ENCODE measurements at regions not wholly inside any gene's neighbourhood (a gene's known extent, or its start where the extent isn't known, plus 50 kb on each side); places are given as distances from the start of the nearest gene placed in this dataset.
"Not testable (repeated sequence)": the region's sequence is repeated elsewhere in the genome, so short reads cannot be mapped to it uniquely, and the experiment has no call there.

- Mint-ChIP-seq H3K36me3 (ENCODE audit: low read depth) (no peaks in the 10 kb centered on the region), H3K4me1 (ENCODE audit: low read depth) (no peaks in the 10 kb centered on the region), H3K27me3 (ENCODE audit: low read depth) (no peaks in the 10 kb centered on the region), H3K9me3 (no peaks in the 10 kb centered on the region), H3K27ac (no peak overlapping the region), H3K4me3 (no peak overlapping the region)
These were observed 80.6 kb upstream of the MITF start for GRCh38 chr3:69658514-69659140.

DNA sequence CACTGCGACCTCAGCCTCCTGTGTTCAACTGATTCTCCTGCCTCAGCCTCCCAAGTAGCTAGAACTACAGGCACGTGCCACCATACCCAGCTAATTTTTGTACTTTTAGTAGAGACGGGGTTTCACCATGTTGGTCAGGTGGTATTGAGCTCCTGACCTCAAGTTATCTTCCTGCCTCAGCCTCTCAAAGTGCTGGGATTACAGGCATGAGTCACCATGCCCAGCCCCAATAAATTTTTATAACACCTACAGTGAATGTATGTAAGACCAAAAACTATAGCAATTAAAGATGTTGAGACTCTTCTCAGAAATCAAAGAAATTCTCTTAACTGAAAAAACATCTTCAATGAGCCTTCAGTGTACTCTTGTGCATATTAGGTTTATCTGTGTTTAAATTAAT is 82.2 kb upstream of the MITF start:
- not testable (repeated sequence) for H3K4me1 Mint-ChIP-seq (ENCODE audit: low read depth); H3K36me3 Mint-ChIP-seq (ENCODE audit: low read depth); H3K27ac Mint-ChIP-seq; H3K9me3 Mint-ChIP-seq; H3K4me3 Mint-ChIP-seq; H3K27me3 Mint-ChIP-seq (ENCODE audit: low read depth)

DNA sequence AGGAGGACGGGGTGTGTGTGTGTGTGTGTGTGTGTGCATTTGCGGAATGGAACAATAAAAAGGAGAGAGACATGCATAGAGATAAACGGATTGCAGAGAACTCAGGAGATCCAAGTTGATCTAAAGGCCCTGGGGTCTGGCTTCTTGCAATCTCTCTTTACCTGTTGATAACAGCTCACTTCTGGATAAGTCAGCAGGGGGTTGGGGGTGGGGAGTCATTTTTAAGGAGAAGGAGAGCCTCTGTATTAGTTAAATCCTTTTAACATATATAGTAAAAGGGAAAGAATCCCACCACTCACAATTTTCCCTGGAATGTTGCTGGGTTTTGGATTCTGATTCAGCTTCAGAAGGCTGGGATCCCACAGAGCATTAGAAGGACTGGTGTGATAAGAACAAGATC is 87.5 kb upstream of the MITF start:
- peaks cover 9% of the 10 kb centered on the region for H3K27me3 Mint-ChIP-seq (ENCODE audit: low read depth)

DNA sequence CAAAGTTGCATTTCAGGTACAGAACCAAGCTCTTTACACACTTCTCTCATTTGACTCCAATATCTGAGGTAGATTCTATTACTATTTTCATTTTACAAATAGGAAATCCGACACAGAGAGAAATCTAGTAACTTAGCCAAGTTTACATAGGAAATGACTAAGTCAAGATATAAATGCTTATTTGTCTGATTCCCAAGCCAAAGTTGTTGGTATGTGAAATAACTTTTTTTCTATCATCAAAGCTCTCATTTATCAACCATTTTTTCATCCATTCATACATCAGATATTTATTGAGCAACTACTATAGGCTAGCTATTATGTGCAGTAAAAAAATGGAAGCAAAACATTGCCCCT is 89.2 kb upstream of the MITF start:
- H3K9me3 Mint-ChIP-seq: no peaks in the 10 kb centered on the region
- no peak overlapping the region for H3K27ac Mint-ChIP-seq
- H3K27me3 Mint-ChIP-seq (ENCODE audit: low read depth): peaks cover 9% of the 10 kb centered on the region
- no peaks in the 10 kb centered on the region for H3K4me1 Mint-ChIP-seq (ENCODE audit: low read depth)
- H3K4me3 Mint-ChIP-seq: no peak overlapping the region
- no peaks in the 10 kb centered on the region for H3K36me3 Mint-ChIP-seq (ENCODE audit: low read depth)

More for the DNA sequence above, 87.5 kb upstream of the MITF start:
- H3K27ac Mint-ChIP-seq: no peak overlapping the region
- H3K36me3 Mint-ChIP-seq (ENCODE audit: low read depth): no peaks in the 10 kb centered on the region
- H3K4me1 Mint-ChIP-seq (ENCODE audit: low read depth): no peaks in the 10 kb centered on the region
- H3K4me3 Mint-ChIP-seq: no peak overlapping the region
- H3K9me3 Mint-ChIP-seq: no peaks in the 10 kb centered on the region

DNA sequence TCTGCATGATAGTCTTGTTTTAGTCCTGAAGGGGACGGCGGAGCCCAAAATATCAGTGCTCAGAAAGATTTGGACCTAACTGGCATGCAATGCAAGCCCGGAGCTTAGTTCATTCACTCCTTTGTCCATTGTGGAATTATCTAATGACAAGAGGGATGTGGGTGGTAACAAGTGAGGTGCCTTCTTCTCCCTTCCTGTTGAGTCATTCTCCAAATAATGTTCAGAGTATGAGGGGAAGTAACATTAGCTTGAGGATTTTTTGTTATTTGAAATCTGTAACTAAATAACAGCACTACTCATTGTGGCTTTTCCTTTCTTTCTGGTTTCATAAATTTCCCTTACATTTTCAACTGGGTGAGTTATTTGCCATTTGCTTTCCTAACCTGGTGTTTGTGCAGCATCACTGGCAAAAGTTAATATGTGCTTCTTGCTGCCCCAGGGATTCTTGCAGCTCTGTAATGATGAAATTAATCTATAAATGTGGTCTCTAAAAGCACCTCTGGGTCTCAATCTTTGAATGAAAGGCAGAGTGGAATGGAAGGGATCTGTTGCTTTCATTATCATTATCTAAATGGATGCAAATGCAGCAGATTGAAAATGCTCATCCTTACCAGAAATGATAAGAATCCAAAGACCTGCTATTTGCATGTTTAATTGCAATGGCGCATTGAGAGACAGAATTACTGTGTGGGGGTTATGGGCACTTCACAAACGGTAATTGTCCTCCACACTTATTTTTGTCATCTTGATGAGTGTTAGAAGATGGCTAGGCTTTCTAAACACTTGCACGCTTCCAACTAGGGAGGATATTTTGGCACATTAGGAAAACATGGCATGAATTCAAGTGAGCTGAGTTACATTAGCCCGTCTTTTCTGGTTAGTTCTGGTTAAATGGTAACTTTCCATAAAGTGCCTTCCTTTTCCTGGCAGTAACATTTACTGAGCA is 89.9 kb upstream of the MITF start:
- H3K36me3 Mint-ChIP-seq (ENCODE audit: low read depth): no peaks in the 10 kb centered on the region
- H3K4me3 Mint-ChIP-seq: no peak overlapping the region
- no peaks in the 10 kb centered on the region for H3K4me1 Mint-ChIP-seq (ENCODE audit: low read depth)
- H3K9me3 Mint-ChIP-seq: no peaks in the 10 kb centered on the region
- H3K27me3 Mint-ChIP-seq (ENCODE audit: low read depth): peaks cover 9% of the 10 kb centered on the region
- H3K27ac Mint-ChIP-seq: no peak overlapping the region

- Mint-ChIP-seq H3K9me3 (no peaks in the 10 kb centered on the region), H3K36me3 (ENCODE audit: low read depth) (no peaks in the 10 kb centered on the region), H3K27me3 (ENCODE audit: low read depth) (peaks cover 9% of the 10 kb centered on the region), H3K4me3 (no peak overlapping the region), H3K27ac (no peak overlapping the region), H3K4me1 (ENCODE audit: low read depth) (no peaks in the 10 kb centered on the region)
These were observed 91.1 kb upstream of the MITF start for GRCh38 chr3:69648126-69648525.

DNA sequence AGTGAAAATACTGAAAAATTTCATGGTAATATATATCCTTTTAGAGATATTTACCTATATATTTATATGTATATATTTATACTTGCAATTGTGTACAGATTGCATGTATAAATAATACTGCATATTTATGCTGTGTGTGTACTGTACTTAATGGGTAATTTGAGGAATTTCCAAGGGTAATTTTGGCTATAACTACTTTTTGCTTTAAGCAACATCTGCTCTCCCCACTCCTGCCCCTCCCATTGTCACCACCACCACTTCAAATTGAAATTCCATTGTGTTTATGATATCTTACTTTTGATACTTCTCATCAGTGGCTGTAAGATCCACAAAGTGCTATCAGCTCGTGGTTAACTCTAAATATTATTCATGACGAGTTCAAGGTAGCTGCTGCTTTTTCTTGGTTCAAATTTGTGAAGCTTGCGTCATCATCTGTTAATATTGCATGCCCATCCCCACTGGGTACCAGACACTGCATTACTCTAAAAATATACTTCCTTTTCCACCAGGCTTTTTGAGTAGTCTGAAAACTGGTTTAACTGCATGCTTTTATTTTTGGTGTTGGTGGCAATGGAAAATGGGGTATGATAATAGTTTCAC is 91.7 kb upstream of the MITF start:
- Mint-ChIP-seq H3K27ac (no peak overlapping the region), H3K4me1 (ENCODE audit: low read depth) (no peaks in the 10 kb centered on the region)

DNA sequence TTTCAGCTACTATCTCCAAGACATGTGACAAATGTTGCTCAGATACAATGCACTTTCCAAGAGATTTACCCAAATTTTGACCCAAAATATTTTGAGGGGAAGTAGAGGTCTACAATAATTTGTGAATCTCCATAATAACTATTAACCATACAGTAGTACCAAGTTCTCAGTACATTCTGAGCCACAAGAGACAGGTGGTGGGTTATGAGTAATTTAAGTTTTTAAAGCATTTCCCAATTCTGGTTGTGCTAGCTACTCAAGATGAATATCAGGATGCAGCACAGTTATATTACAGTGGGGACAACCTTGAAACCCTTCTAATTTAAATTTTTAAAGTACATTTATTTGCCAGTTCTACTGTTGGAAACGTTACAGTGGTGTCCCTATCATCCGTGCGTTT is 92.2 kb upstream of the MITF start:
- Mint-ChIP-seq H3K27me3 (ENCODE audit: low read depth) (peaks cover 9% of the 10 kb centered on the region), H3K4me3 (no peak overlapping the region), H3K27ac (no peak overlapping the region), H3K36me3 (ENCODE audit: low read depth) (no peaks in the 10 kb centered on the region), H3K4me1 (ENCODE audit: low read depth) (no peaks in the 10 kb centered on the region), H3K9me3 (no peaks in the 10 kb centered on the region)

More for the DNA sequence above, 91.7 kb upstream of the MITF start:
- Mint-ChIP-seq H3K27me3 (ENCODE audit: low read depth) (peaks cover 9% of the 10 kb centered on the region), H3K4me3 (no peak overlapping the region), H3K36me3 (ENCODE audit: low read depth) (no peaks in the 10 kb centered on the region), H3K9me3 (no peaks in the 10 kb centered on the region)

GRCh38 chr3:69646287-69647067 is 92.8 kb upstream of the MITF start:
- Mint-ChIP-seq H3K27me3 (ENCODE audit: low read depth) (peaks cover 9% of the 10 kb centered on the region), H3K4me3 (no peak overlapping the region), H3K36me3 (ENCODE audit: low read depth) (no peaks in the 10 kb centered on the region), H3K27ac (no peak overlapping the region), H3K4me1 (ENCODE audit: low read depth) (no peaks in the 10 kb centered on the region), H3K9me3 (no peaks in the 10 kb centered on the region)

- Mint-ChIP-seq H3K27me3 (ENCODE audit: low read depth) (no peaks in the 10 kb centered on the region), H3K27ac (no peak overlapping the region), H3K4me1 (ENCODE audit: low read depth) (no peaks in the 10 kb centered on the region), H3K4me3 (no peak overlapping the region), H3K9me3 (no peaks in the 10 kb centered on the region), H3K36me3 (ENCODE audit: low read depth) (no peaks in the 10 kb centered on the region)
These were observed 96.7 kb upstream of the MITF start for GRCh38 chr3:69642606-69643005.

DNA sequence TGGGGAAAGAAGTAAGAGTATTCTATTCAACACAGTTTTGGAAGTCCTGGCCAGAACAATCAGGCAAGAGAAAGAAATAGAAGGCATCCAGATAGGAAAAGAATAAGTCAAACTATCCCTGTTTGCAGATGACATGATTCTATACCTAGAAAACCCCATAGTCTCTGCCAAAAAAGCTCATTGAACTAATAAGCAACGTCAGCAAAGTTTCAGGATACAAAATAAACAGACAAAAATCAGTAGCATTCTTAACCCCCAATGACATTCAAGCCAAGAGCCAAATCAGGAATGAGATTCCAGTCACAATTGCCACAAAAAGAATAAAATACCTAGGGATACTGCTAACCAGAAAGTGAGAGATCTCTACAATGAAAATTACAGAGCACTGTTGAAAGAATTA is 99.4 kb upstream of the MITF start:
- Mint-ChIP-seq H3K36me3 (ENCODE audit: low read depth) (no peaks in the 10 kb centered on the region), H3K27ac (no peak overlapping the region), H3K4me3 (no peak overlapping the region), H3K4me1 (ENCODE audit: low read depth) (no peaks in the 10 kb centered on the region), H3K9me3 (no peaks in the 10 kb centered on the region), H3K27me3 (ENCODE audit: low read depth) (no peaks in the 10 kb centered on the region)

DNA sequence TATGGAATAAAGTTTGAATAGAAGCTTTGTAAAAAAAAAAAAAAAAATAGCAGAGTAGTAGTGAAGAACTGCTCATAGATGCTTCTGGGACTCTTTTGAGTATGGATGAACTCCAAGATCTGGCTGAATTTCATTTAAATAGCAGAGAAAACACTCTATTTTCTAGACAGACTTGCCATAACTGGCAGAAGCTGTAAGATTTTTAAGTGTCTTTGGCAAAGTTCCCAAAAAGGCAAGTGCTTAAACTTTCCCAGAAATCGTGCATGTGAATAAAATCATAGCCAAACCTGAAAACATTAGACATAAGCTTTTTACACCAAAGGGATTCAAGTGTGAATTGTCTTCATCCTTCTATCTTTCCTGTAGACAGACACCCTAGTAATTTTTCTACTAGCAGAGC is 110.3 kb upstream of the MITF start:
- H3K4me1 Mint-ChIP-seq (ENCODE audit: low read depth): no peaks in the 10 kb centered on the region
- H3K27ac Mint-ChIP-seq: no peak overlapping the region
- no peaks in the 10 kb centered on the region for H3K27me3 Mint-ChIP-seq (ENCODE audit: low read depth)

DNA sequence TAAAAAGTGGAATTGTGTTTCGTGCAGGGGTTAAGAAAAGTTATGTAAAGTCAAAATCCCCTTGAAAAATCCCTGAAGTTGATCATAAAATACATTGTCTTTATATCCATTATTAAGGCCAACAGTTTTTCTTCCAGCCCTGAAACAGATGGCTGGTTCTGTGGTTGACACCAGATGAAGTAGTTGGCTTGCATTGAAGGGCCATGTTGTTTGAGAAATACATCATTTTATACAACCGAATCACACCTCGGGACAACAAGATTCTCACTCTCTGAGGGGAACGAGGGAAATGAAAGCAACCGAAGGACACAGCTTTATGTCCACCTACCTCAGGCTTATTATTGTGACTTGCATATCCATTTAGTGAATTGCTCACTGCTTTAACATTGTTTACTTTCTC is 126.0 kb upstream of the MITF start:
- H3K27ac Mint-ChIP-seq: no peak overlapping the region
- H3K9me3 Mint-ChIP-seq: no peaks in the 10 kb centered on the region
- H3K4me1 Mint-ChIP-seq (ENCODE audit: low read depth): no peaks in the 10 kb centered on the region
- no peaks in the 10 kb centered on the region for H3K27me3 Mint-ChIP-seq (ENCODE audit: low read depth)
- no peak overlapping the region for H3K4me3 Mint-ChIP-seq
- H3K36me3 Mint-ChIP-seq (ENCODE audit: low read depth): no peaks in the 10 kb centered on the region

More for the DNA sequence above, 110.3 kb upstream of the MITF start:
- no peak overlapping the region for H3K4me3 Mint-ChIP-seq
- no peaks in the 10 kb centered on the region for H3K36me3 Mint-ChIP-seq (ENCODE audit: low read depth)
- peaks cover 8% of the 10 kb centered on the region for H3K9me3 Mint-ChIP-seq

DNA sequence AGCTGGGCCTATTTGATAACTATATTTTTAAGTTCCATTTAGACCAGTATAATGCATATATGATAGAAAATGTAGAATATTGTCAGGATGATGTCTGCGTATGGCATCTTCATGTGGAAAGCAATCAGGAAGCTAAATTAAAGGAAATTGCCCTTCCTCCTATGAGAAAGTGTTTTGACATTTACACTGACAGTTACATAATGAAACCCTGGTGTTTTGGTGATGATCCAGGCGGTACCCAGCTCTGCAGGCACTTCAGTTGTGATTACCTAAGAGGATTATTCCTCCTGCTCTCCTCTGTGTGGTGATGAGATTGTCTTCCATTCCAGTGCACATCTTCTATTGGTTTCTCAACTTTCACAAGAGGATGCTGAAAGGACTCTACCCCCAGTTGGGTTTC is 126.5 kb upstream of the MITF start:
- H3K9me3 Mint-ChIP-seq: no peaks in the 10 kb centered on the region
- H3K36me3 Mint-ChIP-seq (ENCODE audit: low read depth): no peaks in the 10 kb centered on the region

More for the DNA sequence above, 126.5 kb upstream of the MITF start:
- H3K27me3 Mint-ChIP-seq (ENCODE audit: low read depth): no peaks in the 10 kb centered on the region
- no peak overlapping the region for H3K27ac Mint-ChIP-seq
- no peak overlapping the region for H3K4me3 Mint-ChIP-seq
- H3K4me1 Mint-ChIP-seq (ENCODE audit: low read depth): no peaks in the 10 kb centered on the region

Data from T-helper 1 cell treated with Interleukin-12 subunit alpha and Interleukin-12 subunit beta and Interleukin-4 antibody, amounts not matched to agents 30 μg/mL and 1 μg/mL, for 36 hours (primary cell).